HL-60 (cell line): ENCODE measurements at regions not wholly inside any gene's neighbourhood (a gene's known extent, or its start where the extent isn't known, plus 50 kb on each side); places are given as distances from the start of the nearest gene placed in this dataset.

Experiments used
- GABPA ChIP-seq: IDR thresholded peaks from 2 replicates; pipeline ENCODE4 v1.6.1; 2012; ENCODE audit warnings: low read depth
- POLR2AphosphoS5 ChIP-seq: IDR thresholded peaks from 2 replicates; pipeline ENCODE4 v1.6.1; 2012; ENCODE audit warnings: low read depth
- SPI1 ChIP-seq: IDR thresholded peaks from 2 replicates; pipeline ENCODE4 v1.6.1; 2012; ENCODE audit warnings: low read depth, mild to moderate bottlenecking, borderline replicate concordance
- TF ChIP-seq, protein P1 (sequence below): IDR thresholded peaks from 2 replicates; pipeline ENCODE4 v1.6.1; 2012; ENCODE audit warnings: low read depth; ENCODE audit not compliant: insufficient replicate concordance
- TF ChIP-seq, protein P2 (sequence below): IDR thresholded peaks from one replicate; pipeline ENCODE4 v1.5.1; 2011; ENCODE audit warnings: low read length, control low read depth, inconsistent platforms; ENCODE audit not compliant: insufficient read depth

DNA sequence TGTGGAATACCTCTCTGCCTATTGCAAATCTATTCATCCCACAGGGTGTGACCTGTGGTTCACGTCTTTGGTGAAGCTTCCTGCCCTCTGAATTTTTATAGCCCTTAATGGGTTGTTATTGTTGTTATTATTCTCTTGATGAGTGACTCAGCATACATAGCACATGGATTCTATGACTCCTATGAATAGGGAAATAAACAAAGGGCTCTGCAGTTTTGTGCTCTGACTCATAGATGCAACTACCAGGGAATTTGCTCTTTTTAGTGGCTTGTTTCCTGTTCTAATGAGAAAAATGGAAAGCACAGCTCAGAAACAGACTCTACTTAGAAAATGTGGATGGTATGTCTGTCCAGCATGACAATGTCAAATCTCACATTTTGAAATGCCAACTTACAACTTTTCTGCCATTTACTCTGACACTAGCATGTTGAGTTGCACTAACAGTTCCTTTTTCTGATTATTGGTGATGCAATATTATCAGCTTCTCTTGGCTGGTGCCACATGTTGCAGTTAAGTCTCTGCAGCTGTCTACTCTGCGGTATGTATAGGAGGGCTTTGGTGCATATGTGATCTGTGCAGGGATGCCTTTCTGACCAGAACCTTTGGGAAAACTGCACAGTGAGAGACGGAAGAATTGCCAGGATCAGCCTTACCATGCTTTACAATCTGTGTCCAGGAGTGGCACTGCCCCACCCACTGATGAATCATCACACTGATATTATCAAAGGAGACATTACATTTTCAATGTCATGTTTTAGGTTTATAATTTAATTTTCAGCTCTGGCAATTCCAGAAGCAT lies 996.4 kb upstream of the WWC1 start:
- TF ChIP-seq, protein P1, sequence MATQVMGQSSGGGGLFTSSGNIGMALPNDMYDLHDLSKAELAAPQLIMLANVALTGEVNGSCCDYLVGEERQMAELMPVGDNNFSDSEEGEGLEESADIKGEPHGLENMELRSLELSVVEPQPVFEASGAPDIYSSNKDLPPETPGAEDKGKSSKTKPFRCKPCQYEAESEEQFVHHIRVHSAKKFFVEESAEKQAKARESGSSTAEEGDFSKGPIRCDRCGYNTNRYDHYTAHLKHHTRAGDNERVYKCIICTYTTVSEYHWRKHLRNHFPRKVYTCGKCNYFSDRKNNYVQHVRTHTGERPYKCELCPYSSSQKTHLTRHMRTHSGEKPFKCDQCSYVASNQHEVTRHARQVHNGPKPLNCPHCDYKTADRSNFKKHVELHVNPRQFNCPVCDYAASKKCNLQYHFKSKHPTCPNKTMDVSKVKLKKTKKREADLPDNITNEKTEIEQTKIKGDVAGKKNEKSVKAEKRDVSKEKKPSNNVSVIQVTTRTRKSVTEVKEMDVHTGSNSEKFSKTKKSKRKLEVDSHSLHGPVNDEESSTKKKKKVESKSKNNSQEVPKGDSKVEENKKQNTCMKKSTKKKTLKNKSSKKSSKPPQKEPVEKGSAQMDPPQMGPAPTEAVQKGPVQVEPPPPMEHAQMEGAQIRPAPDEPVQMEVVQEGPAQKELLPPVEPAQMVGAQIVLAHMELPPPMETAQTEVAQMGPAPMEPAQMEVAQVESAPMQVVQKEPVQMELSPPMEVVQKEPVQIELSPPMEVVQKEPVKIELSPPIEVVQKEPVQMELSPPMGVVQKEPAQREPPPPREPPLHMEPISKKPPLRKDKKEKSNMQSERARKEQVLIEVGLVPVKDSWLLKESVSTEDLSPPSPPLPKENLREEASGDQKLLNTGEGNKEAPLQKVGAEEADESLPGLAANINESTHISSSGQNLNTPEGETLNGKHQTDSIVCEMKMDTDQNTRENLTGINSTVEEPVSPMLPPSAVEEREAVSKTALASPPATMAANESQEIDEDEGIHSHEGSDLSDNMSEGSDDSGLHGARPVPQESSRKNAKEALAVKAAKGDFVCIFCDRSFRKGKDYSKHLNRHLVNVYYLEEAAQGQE: no peak
- no peak for TF ChIP-seq POLR2AphosphoS5
- TF ChIP-seq, protein P2, sequence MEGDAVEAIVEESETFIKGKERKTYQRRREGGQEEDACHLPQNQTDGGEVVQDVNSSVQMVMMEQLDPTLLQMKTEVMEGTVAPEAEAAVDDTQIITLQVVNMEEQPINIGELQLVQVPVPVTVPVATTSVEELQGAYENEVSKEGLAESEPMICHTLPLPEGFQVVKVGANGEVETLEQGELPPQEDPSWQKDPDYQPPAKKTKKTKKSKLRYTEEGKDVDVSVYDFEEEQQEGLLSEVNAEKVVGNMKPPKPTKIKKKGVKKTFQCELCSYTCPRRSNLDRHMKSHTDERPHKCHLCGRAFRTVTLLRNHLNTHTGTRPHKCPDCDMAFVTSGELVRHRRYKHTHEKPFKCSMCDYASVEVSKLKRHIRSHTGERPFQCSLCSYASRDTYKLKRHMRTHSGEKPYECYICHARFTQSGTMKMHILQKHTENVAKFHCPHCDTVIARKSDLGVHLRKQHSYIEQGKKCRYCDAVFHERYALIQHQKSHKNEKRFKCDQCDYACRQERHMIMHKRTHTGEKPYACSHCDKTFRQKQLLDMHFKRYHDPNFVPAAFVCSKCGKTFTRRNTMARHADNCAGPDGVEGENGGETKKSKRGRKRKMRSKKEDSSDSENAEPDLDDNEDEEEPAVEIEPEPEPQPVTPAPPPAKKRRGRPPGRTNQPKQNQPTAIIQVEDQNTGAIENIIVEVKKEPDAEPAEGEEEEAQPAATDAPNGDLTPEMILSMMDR: no peak
- TF ChIP-seq GABPA: no peak
- no peak for TF ChIP-seq SPI1
